ENCODE measurements at regions not wholly inside any gene's neighbourhood (a gene's known extent, or its start where the extent isn't known, plus 50 kb on each side); places are given as distances from the start of the nearest gene placed in this dataset.

GRCh38 chr5:163369776-163370385, 67.5 kb upstream of the CCNG1 start:
- peaks cover 0 to under 1% of the 10 kb centered on the region in 2 donors for H3K36me3 Mint-ChIP-seq
- H3K27ac Mint-ChIP-seq, result no peak overlapping the region
- H3K9me3 Mint-ChIP-seq, result peaks cover 4 to 9% of the 10 kb centered on the region in 2 donors
- DNase-seq (ENCODE audit: low spot score in 2 of 2) (no peak), ATAC-seq (no peak)

DNA sequence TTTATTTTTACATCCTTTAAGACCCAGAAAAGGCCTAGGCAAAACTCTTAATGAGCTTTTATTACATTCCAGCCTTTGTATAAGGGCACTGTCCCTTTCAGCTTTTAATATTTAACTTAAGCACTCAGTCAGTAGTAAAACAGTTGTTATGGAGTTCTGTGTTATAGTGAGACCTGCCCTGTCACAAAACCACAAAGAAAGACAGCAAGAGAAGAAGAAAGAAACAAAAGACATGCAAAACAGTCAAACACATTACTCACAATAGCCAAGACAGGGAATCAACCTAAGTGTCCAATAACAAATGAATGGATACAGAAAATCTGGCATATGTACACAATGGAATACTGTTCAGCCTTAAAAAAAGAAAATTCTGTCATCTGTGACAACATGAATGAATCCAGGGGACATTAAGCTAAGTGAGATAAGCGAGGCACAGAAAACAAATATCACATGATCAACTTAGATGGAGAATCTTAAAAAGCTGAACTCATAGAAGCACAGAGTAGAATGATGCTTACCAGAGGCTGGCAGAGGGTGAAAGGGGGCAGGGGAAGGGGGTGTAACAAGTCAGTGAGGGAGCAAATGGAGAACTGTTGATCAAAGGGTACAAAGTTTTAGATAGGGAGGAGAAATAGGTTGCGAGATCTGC, 63.8 kb upstream of the CCNG1 start:
- H3K9me3 Mint-ChIP-seq, result peaks cover 0 to 4% of the 10 kb centered on the region in 2 donors
- no peaks in the 10 kb centered on the region for H3K36me3 Mint-ChIP-seq
- H3K27ac Mint-ChIP-seq, result no peak overlapping the region
- ATAC-seq, result no peak
- DNase-seq (ENCODE audit: low spot score in 2 of 2), result no peak

DNA sequence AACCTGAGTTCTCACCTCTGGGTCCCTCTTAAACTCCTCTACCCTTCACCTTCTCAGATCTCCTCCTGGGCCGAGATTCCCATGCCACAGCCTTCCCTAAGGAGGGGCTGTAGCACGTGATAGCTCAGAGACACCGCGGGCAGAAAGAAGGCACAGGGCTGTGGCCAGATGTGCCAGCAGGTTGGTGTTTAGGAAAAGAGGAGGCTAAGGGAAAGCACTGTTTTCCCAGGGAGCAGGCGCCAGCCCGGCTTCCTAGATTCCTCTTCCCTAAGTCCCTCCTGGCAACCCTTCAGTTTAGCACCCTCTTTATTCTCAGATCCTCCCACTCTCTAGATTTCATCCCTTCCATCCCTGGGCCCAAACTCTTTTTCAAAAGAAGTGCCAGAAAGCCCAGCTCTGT, 59.4 kb upstream of the CCNG1 start:
- H3K36me3 Mint-ChIP-seq, result no peaks in the 10 kb centered on the region
- no peaks in the 10 kb centered on the region for H3K9me3 Mint-ChIP-seq
- no peak for DNase-seq (ENCODE audit: low spot score in 2 of 2)
- no peak for ATAC-seq
- H3K27ac Mint-ChIP-seq, result no peak overlapping the region

GRCh38 chr5:163379298-163380155, 57.9 kb upstream of the CCNG1 start:
- Mint-ChIP-seq H3K27ac (no peak overlapping the region), H3K36me3 (no peaks in the 10 kb centered on the region), H3K9me3 (no peaks in the 10 kb centered on the region)
- ATAC-seq (no peak), DNase-seq (ENCODE audit: low spot score in 2 of 2) (no peak)

GRCh38 chr5:163381832-163382231, 55.6 kb upstream of the CCNG1 start:
- DNase-seq (ENCODE audit: low spot score in 2 of 2), result no peak
- Mint-ChIP-seq H3K27ac (no peak overlapping the region), H3K36me3 (no peaks in the 10 kb centered on the region), H3K9me3 (no peaks in the 10 kb centered on the region)
- no peak for ATAC-seq

- H3K36me3 Mint-ChIP-seq, result no peaks in the 10 kb centered on the region
- no peak for DNase-seq (ENCODE audit: low spot score in 2 of 2)
- H3K27ac Mint-ChIP-seq, result no peak overlapping the region
- no peaks in the 10 kb centered on the region for H3K9me3 Mint-ChIP-seq
- ATAC-seq, result no peak
These were observed 53.6 kb upstream of the CCNG1 start for GRCh38 chr5:163383754-163384153.

DNA sequence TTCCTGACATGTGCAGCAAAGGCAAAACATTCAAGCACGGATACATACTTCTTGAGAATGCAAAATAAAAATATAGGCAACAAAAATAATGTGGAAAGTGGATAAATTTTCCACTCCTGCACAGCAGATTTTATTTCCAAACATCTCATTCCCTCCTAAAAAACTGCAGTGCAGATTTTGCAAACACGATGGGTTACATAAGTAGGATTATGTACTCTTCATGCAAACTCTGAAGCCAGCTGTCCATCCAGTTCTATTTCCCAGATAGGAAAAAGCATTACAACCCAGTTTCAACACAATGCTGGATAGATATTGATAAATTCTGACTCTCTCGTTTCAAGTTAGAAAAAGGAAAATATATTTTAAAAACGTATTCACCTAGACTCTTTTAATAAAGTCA, 52.7 kb upstream of the CCNG1 start:
- no peak for ATAC-seq
- Mint-ChIP-seq H3K9me3 (no peaks in the 10 kb centered on the region), H3K36me3 (no peaks in the 10 kb centered on the region), H3K27ac (no peak overlapping the region)
- no peak for DNase-seq (ENCODE audit: low spot score in 2 of 2)

DNA sequence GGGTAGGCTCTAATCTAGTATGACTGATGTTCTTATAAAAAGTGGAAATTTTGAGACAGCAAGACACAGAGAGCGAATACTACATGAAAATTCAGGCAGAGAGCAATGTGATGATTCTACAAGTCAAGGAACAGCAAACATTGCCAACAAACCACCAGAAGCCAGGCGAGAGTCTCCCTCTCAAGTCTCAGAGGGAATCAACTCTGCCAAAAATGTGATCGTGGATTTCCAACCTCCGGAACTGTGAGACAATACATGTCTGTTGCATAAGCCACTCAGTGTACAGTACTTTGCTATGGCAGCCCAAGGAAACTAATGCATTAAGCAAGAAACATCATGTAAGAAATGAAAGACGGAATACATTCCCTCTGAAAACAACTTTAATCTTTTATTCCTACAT, 52.1 kb upstream of the CCNG1 start:
- H3K27ac Mint-ChIP-seq, result no peak overlapping the region
- DNase-seq (ENCODE audit: low spot score in 2 of 2) (no peak), ATAC-seq (no peak)
- H3K9me3 Mint-ChIP-seq, result peaks cover 0 to under 1% of the 10 kb centered on the region in 2 donors
- no peaks in the 10 kb centered on the region for H3K36me3 Mint-ChIP-seq

GRCh38 chr5:163385824-163386223, 51.6 kb upstream of the CCNG1 start:
- ATAC-seq (no peak), DNase-seq (ENCODE audit: low spot score in 2 of 2) (no peak)
- H3K9me3 Mint-ChIP-seq, result peaks cover 0 to 3% of the 10 kb centered on the region in 2 donors
- no peaks in the 10 kb centered on the region for H3K36me3 Mint-ChIP-seq
- no peak overlapping the region for H3K27ac Mint-ChIP-seq

GRCh38 chr5:163386352-163386751, 51.0 kb upstream of the CCNG1 start:
- H3K27ac Mint-ChIP-seq, result no peak overlapping the region
- DNase-seq (ENCODE audit: low spot score in 2 of 2) (no peak), ATAC-seq (no peak)
- H3K36me3 Mint-ChIP-seq, result peaks cover 0 to 4% of the 10 kb centered on the region in 2 donors
- H3K9me3 Mint-ChIP-seq, result peaks cover 0 to 3% of the 10 kb centered on the region in 2 donors

GRCh38 chr5:163387589-163388343, 49.6 kb upstream of the CCNG1 start:
- Mint-ChIP-seq H3K9me3 (peaks cover 0 to 3% of the 10 kb centered on the region in 2 donors), H3K36me3 (peaks cover 0 to 9% of the 10 kb centered on the region in 2 donors), H3K27ac (no peak overlapping the region)
- DNase-seq (ENCODE audit: low spot score in 2 of 2), result no peak
- ATAC-seq, result no peak

Data from activated naive CD4-positive, alpha-beta T cell treated with anti-CD3 and anti-CD28 coated beads, Interleukin-2, amount 50 U/mL, for 72 hours (primary cell).